OCI-LY1 (cell line): ENCODE measurements at regions not wholly inside any gene's neighbourhood (a gene's known extent, or its start where the extent isn't known, plus 50 kb on each side); places are given as distances from the start of the nearest gene placed in this dataset.

Experiments used
- H2AFZ ChIP-seq: fragments of 200-600 bp; sonication (generic), shearing (Covaris generic); 2 replicates; pipeline ENCODE4 v1.6.0; 2014; ENCODE audit warnings: antibody characterized with exemption, mild to moderate bottlenecking, low read length
- H3F3A ChIP-seq: fragments of 200-600 bp; sonication (generic), shearing (Covaris generic); 2 replicates; pipeline ENCODE4 v1.6.0; 2014; ENCODE audit warnings: mild to moderate bottlenecking, antibody characterized with exemption, low read length, moderate library complexity; ENCODE audit not compliant: insufficient read depth
- H3K27ac ChIP-seq: fragments of 200-600 bp; sonication (generic); 2 replicates; pipeline ENCODE4 v1.5.1; 2014; ENCODE audit warnings: low read length, mixed run types, mild to moderate bottlenecking, low read depth; ENCODE audit not compliant: poor library complexity, severe bottlenecking
- H3K27me3 ChIP-seq: fragments of 200-600 bp; sonication (generic); 2 replicates; pipeline ENCODE4 v1.6.0; 2014; ENCODE audit warnings: antibody characterized with exemption, mild to moderate bottlenecking, low read length, moderate library complexity; ENCODE audit not compliant: insufficient read depth
- H3K36me3 ChIP-seq: fragments of 200-600 bp; sonication (generic); 2 replicates; pipeline ENCODE4 v1.6.1; 2014; ENCODE audit warnings: mild to moderate bottlenecking, antibody characterized with exemption, low read length, moderate library complexity, mixed read lengths; ENCODE audit not compliant: insufficient read depth
- H3K4me1 ChIP-seq: fragments of 200-600 bp; sonication (generic); 2 replicates; pipeline ENCODE4 v1.5.1; 2014; ENCODE audit warnings: mild to moderate bottlenecking, low read length, moderate library complexity; ENCODE audit not compliant: insufficient read depth, severe bottlenecking
- H3K4me2 ChIP-seq: fragments of 200-600 bp; sonication (generic), shearing (Covaris generic); 2 replicates; pipeline ENCODE4 v1.6.1; 2014; ENCODE audit warnings: low read length
- H3K4me3 ChIP-seq: fragments of 200-600 bp; sonication (generic); 2 replicates; pipeline ENCODE4 v1.5.1; 2014; ENCODE audit warnings: low read length, low read depth, mild to moderate bottlenecking, mixed read lengths; ENCODE audit not compliant: poor library complexity, severe bottlenecking
- H3K79me2 ChIP-seq: fragments of 200-600 bp; shearing (Covaris generic); 2 replicates; pipeline ENCODE4 v1.6.1; 2016; ENCODE audit warnings: mixed run types, low read length, mixed read lengths; ENCODE audit not compliant: insufficient read depth
- H3K9ac ChIP-seq: fragments of 200-600 bp; sonication (generic), shearing (Covaris generic); 2 replicates; pipeline ENCODE4 v1.6.1; 2014; ENCODE audit warnings: mild to moderate bottlenecking, low read length, mixed read lengths
- H3K9me2 ChIP-seq: fragments of 200-600 bp; sonication (generic), shearing (Covaris generic); 2 replicates; pipeline ENCODE4 v1.6.1; 2014; ENCODE audit warnings: low read depth, mild to moderate bottlenecking, low read length, mixed read lengths
- H3K9me3 ChIP-seq: fragments of 200-600 bp; shearing (Covaris generic); 2 replicates; pipeline ENCODE4 v1.6.1; 2014; ENCODE audit warnings: low read length, mixed read lengths
- H4K20me1 ChIP-seq: fragments of 200-600 bp; sonication (generic), shearing (Covaris generic); 2 replicates; pipeline ENCODE4 v1.6.0; 2016; ENCODE audit warnings: mild to moderate bottlenecking, low read length; ENCODE audit not compliant: insufficient read depth
- EZH2 ChIP-seq: fragments of 200-600 bp; sonication (generic), shearing (Covaris generic); IDR thresholded peaks from 2 replicates; pipeline ENCODE4 v1.8.0; 2017; ENCODE audit warnings: borderline replicate concordance, mixed run types, mild to moderate bottlenecking, antibody characterized with exemption, low read length, moderate library complexity, mixed read lengths
- TF ChIP-seq, protein P1 (sequence below): fragments of 200-600 bp; sonication (generic), shearing (Covaris generic); IDR thresholded peaks from 2 replicates; pipeline ENCODE4 v1.5.1; 2017; ENCODE audit warnings: mild to moderate bottlenecking, antibody characterized with exemption, low read length, moderate library complexity, mixed read lengths

DNA sequence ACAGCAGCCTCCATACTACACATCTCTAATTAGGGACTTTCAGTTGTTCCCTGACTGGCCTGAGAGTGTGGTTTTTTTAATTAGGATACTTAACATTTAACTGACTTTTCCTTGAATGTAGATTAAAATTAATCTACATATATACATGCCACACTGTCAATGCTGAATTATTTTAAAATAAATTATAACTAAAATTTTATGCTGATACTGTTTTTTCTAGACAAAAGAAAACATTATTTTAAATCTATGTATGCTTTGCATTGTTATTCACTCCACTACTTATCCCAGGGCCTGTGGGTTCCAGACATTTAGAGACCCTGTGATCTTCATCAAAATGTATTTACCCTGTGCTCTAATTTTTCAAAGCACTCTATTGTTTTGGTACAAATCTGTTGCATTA lies 496.0 kb upstream of the MAP2 start:
- H4K20me1 ChIP-seq, result no peaks in the 10 kb centered on the region
- no peak overlapping the region for H3K9ac ChIP-seq
- H3F3A ChIP-seq, result no peaks in the 10 kb centered on the region
- no peaks in the 10 kb centered on the region for H3K36me3 ChIP-seq
- H3K4me3 ChIP-seq, result no peak overlapping the region
- no peaks in the 10 kb centered on the region for H3K27me3 ChIP-seq
- no peaks in the 10 kb centered on the region for H3K4me1 ChIP-seq
- H3K4me2 ChIP-seq, result no peak overlapping the region
- TF ChIP-seq, protein P1, sequence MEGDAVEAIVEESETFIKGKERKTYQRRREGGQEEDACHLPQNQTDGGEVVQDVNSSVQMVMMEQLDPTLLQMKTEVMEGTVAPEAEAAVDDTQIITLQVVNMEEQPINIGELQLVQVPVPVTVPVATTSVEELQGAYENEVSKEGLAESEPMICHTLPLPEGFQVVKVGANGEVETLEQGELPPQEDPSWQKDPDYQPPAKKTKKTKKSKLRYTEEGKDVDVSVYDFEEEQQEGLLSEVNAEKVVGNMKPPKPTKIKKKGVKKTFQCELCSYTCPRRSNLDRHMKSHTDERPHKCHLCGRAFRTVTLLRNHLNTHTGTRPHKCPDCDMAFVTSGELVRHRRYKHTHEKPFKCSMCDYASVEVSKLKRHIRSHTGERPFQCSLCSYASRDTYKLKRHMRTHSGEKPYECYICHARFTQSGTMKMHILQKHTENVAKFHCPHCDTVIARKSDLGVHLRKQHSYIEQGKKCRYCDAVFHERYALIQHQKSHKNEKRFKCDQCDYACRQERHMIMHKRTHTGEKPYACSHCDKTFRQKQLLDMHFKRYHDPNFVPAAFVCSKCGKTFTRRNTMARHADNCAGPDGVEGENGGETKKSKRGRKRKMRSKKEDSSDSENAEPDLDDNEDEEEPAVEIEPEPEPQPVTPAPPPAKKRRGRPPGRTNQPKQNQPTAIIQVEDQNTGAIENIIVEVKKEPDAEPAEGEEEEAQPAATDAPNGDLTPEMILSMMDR, result no peak
- H3K79me2 ChIP-seq, result no peaks in the 10 kb centered on the region
- no peaks in the 10 kb centered on the region for H3K9me3 ChIP-seq
- H2AFZ ChIP-seq, result no peak overlapping the region
- no peak overlapping the region for H3K27ac ChIP-seq
- H3K9me2 ChIP-seq, result no peaks in the 10 kb centered on the region

- no peaks in the 10 kb centered on the region for H3F3A ChIP-seq
- no peak overlapping the region for H3K27ac ChIP-seq
- no peaks in the 10 kb centered on the region for H3K9me2 ChIP-seq
- TF ChIP-seq, protein P1, result no peak
- no peak for TF ChIP-seq EZH2
- H2AFZ ChIP-seq, result no peak overlapping the region
- no peaks in the 10 kb centered on the region for H3K9me3 ChIP-seq
- H3K4me1 ChIP-seq, result no peaks in the 10 kb centered on the region
- no peak overlapping the region for H3K9ac ChIP-seq
- H3K27me3 ChIP-seq, result no peaks in the 10 kb centered on the region
- no peak overlapping the region for H3K4me2 ChIP-seq
- H3K4me3 ChIP-seq, result no peak overlapping the region
- H3K36me3 ChIP-seq, result no peaks in the 10 kb centered on the region
- H4K20me1 ChIP-seq, result no peaks in the 10 kb centered on the region
- no peaks in the 10 kb centered on the region for H3K79me2 ChIP-seq
Measured at GRCh38 chr2:208929139-208929864, 494.5 kb upstream of the MAP2 start.

- H3K9ac ChIP-seq, result no peak overlapping the region
- no peak for TF ChIP-seq EZH2
- TF ChIP-seq, protein P1, result no peak
Measured at GRCh38 chr2:208929894-208930427, 493.9 kb upstream of the MAP2 start.

More at GRCh38 chr2:208929894-208930427, 493.9 kb upstream of the MAP2 start:
- Histone ChIP-seq H3K4me3 (no peak overlapping the region), H3F3A (no peaks in the 10 kb centered on the region), H3K79me2 (no peaks in the 10 kb centered on the region), H3K9me2 (no peaks in the 10 kb centered on the region), H3K27ac (no peak overlapping the region), H2AFZ (no peak overlapping the region), H3K27me3 (no peaks in the 10 kb centered on the region), H3K4me1 (no peaks in the 10 kb centered on the region), H4K20me1 (no peaks in the 10 kb centered on the region), H3K9me3 (no peaks in the 10 kb centered on the region), H3K36me3 (no peaks in the 10 kb centered on the region), H3K4me2 (no peak overlapping the region)
